ENCODE measurements at regions not wholly inside any gene's neighbourhood (a gene's known extent, or its start where the extent isn't known, plus 50 kb on each side); places are given as distances from the start of the nearest gene placed in this dataset.

- TF ChIP-seq CTCF (conservative IDR thresholded peaks at IDR 0.05; ENCODE audit: low read depth, low read length) = no peak
- DNase-seq (ENCODE audit: low read depth) = no peak
- no peak overlapping the region for H3K4me3 ChIP-seq (ENCODE audit: low read depth, low read length)
Observed at GRCh38 chr5:138660051-138660572, 84.9 kb upstream of the HSPA9 start.

DNA sequence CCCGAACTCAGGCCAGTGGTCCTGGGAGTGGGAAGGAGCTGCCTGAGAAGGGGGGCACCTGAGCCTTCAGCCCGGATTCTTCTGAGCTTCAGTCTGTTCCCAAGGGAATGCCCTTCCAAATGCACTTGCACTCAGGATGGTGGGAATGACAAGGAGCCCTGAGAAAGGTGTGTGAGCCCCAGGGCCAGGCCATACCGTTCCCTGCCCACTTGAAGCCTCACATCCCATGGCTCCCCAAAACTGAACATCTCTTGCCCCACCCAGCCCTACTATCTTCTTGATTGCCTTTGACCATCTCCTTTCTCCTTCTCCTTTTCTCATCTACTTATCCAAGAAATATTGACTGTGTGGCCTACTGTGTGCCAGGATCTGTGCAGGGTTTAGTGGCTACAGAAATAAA is 84.4 kb upstream of the HSPA9 start:
- no peak for TF ChIP-seq CTCF (conservative IDR thresholded peaks at IDR 0.05; ENCODE audit: low read depth, low read length)
- H3K4me3 ChIP-seq (ENCODE audit: low read depth, low read length) = no peak overlapping the region
- DNase-seq (ENCODE audit: low read depth) = no peak

- H3K4me3 ChIP-seq (ENCODE audit: low read depth, low read length) = no peak overlapping the region
- no peak for TF ChIP-seq CTCF (conservative IDR thresholded peaks at IDR 0.05; ENCODE audit: low read depth, low read length)
Observed at GRCh38 chr5:138659121-138659520, 83.9 kb upstream of the HSPA9 start.

GRCh38 chr5:138658676-138659075 is 83.5 kb upstream of the HSPA9 start:
- no peak for TF ChIP-seq CTCF (conservative IDR thresholded peaks at IDR 0.05; ENCODE audit: low read depth, low read length)
- no peak for DNase-seq (ENCODE audit: low read depth)

More at GRCh38 chr5:138659121-138659520, 83.9 kb upstream of the HSPA9 start:
- no peak for DNase-seq (ENCODE audit: low read depth)

DNA sequence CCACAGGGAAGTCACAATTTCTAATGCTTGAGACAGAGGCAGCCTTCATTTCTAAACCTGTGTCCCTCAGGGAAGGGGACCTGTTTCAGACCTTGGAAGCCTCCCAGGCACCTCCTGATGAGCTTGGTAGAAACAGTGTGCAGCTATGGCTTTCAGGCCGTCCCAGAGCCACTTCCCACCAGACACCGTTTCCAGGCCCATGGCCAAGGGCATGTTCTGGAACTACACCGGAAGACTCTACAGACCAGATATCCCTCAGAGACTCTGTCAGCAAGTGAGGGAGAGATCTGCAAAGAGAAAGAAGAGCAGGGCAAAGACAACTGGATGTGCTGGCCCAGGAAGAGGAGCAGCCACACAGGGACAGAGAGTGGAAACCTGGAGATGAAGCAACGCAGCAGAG is 82.2 kb upstream of the HSPA9 start:
- DNase-seq (ENCODE audit: low read depth) = no peak
- no peak overlapping the region for H3K4me3 ChIP-seq (ENCODE audit: low read depth, low read length)
- TF ChIP-seq CTCF (conservative IDR thresholded peaks at IDR 0.05; ENCODE audit: low read depth, low read length) = no peak

More at GRCh38 chr5:138658676-138659075, 83.5 kb upstream of the HSPA9 start:
- H3K4me3 ChIP-seq (ENCODE audit: low read depth, low read length) = no peak overlapping the region

DNA sequence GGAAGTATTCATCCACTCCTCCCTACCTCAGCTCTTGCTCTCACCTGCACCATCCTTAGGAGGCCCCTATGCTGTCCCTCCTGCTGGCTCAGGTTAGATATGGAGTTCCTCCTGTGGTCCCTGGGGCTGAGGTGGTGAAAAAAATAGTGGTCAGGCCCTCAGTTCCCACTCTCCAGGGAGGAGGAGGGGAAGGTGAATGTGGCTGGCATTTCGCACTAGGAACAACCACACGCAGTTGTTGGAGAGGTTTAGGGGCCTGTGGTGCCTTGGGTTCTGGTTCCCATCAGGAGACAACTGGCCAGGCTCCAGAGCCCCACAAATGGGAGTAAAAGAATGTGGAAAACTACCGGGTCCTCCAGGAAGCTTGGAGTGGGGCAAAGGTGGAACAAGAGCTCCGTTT is 81.7 kb upstream of the HSPA9 start:
- no peak overlapping the region for H3K4me3 ChIP-seq (ENCODE audit: low read depth, low read length)
- no peak for DNase-seq (ENCODE audit: low read depth)
- no peak for TF ChIP-seq CTCF (conservative IDR thresholded peaks at IDR 0.05; ENCODE audit: low read depth, low read length)

GRCh38 chr5:138655530-138656190 is 80.5 kb upstream of the HSPA9 start:
- DNase-seq (ENCODE audit: low read depth) = no peak
- H3K4me3 ChIP-seq (ENCODE audit: low read depth, low read length) = no peak overlapping the region
- no peak for TF ChIP-seq CTCF (conservative IDR thresholded peaks at IDR 0.05; ENCODE audit: low read depth, low read length)
